ENCODE measurements at regions not wholly inside any gene's neighbourhood (a gene's known extent, or its start where the extent isn't known, plus 50 kb on each side); places are given as distances from the start of the nearest gene placed in this dataset.

DNA sequence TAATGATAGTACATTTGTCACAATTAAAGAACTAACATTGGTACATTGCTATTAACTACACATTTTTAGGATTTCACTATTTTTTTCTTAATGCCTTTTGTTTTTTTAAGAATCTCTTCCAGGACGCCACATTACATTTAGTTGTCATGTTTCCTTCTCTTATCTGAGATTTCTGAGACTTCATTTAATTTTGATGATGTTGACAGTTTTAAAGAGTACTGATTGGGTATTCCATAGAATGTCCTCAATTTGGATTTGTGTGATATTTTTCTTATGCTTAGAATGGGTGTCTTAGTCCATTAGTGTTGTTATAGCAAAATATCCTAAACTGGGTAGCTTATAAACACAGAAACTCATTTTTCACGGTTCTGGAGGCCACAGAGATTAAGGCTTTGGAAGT is 1095.5 kb upstream of the LCORL start:
- no peak overlapping the region for H3K27ac ChIP-seq
- TF ChIP-seq POLR2A (IDR thresholded peaks at IDR 0.05) (no peak), CTCF (IDR thresholded peaks at IDR 0.05 in 4 of 5, conservative IDR thresholded peaks at IDR 0.05 in 1 of 5) (no peak)
- no peaks in the 10 kb centered on the region for H3K4me1 ChIP-seq
- no peaks in the 10 kb centered on the region for H3K36me3 ChIP-seq
- H3K27me3 ChIP-seq = no peaks in the 10 kb centered on the region
- no peak overlapping the region for H3K4me3 ChIP-seq
- no peaks in the 10 kb centered on the region for H3K9me3 ChIP-seq
- no peak for ATAC-seq
- intact Hi-C loops (cut with DNase I; ENCODE audit: low total_unique reads) = no loop called here
- DNase-seq = no peak
- in situ Hi-C loops (cut with MboI; ENCODE audit: low sequenced_read_pairs in 4 of 4) = no loop called here

DNA sequence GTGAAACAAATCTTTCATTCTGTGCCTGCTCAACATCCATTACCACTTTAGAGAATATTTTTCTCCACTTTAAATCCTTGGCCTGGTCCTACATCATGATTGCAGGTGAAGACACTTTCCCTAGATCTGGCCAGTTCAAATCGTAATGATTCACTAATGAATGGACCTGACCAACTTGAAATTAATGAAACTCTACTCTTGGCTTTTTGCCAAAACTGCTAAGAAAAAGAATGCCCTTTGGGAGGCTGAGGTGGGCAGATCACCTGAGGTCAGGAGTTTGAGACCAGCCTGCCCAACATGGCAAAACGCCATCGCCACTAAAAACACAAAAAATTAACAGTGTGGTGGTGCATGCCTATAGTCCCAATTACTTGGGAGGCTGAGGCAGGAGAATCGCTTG is 1082.6 kb upstream of the LCORL start:
- DNase-seq (no peak), ATAC-seq (no peak)
- Histone ChIP-seq H3K9me3 (no peaks in the 10 kb centered on the region), H3K4me3 (no peak overlapping the region), H3K36me3 (no peaks in the 10 kb centered on the region), H3K27me3 (no peaks in the 10 kb centered on the region), H3K27ac (no peak overlapping the region), H3K4me1 (no peaks in the 10 kb centered on the region)
- intact Hi-C loops (cut with DNase I; ENCODE audit: low total_unique reads) (no loop called here), in situ Hi-C loops (cut with MboI; ENCODE audit: low sequenced_read_pairs in 4 of 4) (no loop called here)
- TF ChIP-seq POLR2A (IDR thresholded peaks at IDR 0.05) = no peak
- no peak for TF ChIP-seq CTCF (IDR thresholded peaks at IDR 0.05 in 4 of 5, conservative IDR thresholded peaks at IDR 0.05 in 1 of 5)

DNA sequence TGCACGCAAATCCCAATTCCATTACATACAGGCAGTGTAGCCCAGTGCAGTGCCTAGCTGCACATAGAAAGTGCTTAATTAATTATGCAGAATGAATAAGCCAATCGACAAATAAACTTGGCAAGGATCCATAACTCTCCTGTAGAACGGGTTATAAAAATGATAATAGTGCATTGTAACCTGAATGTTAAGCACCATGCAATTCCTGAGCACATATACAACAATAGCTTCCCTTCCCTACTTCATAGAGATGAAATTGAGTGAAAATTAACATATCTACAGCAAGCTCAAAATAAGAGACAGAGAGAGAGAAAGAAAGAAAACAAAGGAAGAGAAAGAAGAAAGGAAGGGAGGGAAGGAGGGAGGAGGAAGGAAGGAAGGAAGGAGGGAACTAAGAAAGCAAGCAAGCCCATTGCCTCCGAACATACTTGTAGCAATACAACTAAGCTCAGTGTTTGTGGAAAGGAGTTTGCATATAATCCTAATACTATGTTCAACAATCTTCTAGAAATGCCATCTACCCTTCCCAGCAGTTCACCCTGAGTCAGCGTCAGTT is 1074.0 kb upstream of the LCORL start:
- ATAC-seq = no peak
- H3K27me3 ChIP-seq = no peaks in the 10 kb centered on the region
- TF ChIP-seq POLR2A (IDR thresholded peaks at IDR 0.05) = no peak
- no peak for TF ChIP-seq CTCF (IDR thresholded peaks at IDR 0.05 in 4 of 5, conservative IDR thresholded peaks at IDR 0.05 in 1 of 5)
- H3K27ac ChIP-seq = no peak overlapping the region
- intact Hi-C loops (cut with DNase I; ENCODE audit: low total_unique reads) (no loop called here), in situ Hi-C loops (cut with MboI; ENCODE audit: low sequenced_read_pairs in 4 of 4) (no loop called here)
- H3K4me1 ChIP-seq = no peaks in the 10 kb centered on the region
- H3K4me3 ChIP-seq = no peak overlapping the region
- DNase-seq = no peak
- H3K9me3 ChIP-seq = no peaks in the 10 kb centered on the region
- H3K36me3 ChIP-seq = no peaks in the 10 kb centered on the region

- no peaks in the 10 kb centered on the region for H3K36me3 ChIP-seq
- DNase-seq = no peak
- TF ChIP-seq POLR2A (IDR thresholded peaks at IDR 0.05) (no peak), CTCF (IDR thresholded peaks at IDR 0.05 in 4 of 5, conservative IDR thresholded peaks at IDR 0.05 in 1 of 5) (no peak)
- H3K4me3 ChIP-seq = no peak overlapping the region
- no peaks in the 10 kb centered on the region for H3K4me1 ChIP-seq
- no peaks in the 10 kb centered on the region for H3K9me3 ChIP-seq
- no peaks in the 10 kb centered on the region for H3K27me3 ChIP-seq
- H3K27ac ChIP-seq = no peak overlapping the region
- intact Hi-C loops (cut with DNase I; ENCODE audit: low total_unique reads) = no loop called here
- no peak for ATAC-seq
- in situ Hi-C loops (cut with MboI; ENCODE audit: low sequenced_read_pairs in 4 of 4) = no loop called here
Measured at GRCh38 chr4:19093951-19094350, 1072.4 kb upstream of the LCORL start.

DNA sequence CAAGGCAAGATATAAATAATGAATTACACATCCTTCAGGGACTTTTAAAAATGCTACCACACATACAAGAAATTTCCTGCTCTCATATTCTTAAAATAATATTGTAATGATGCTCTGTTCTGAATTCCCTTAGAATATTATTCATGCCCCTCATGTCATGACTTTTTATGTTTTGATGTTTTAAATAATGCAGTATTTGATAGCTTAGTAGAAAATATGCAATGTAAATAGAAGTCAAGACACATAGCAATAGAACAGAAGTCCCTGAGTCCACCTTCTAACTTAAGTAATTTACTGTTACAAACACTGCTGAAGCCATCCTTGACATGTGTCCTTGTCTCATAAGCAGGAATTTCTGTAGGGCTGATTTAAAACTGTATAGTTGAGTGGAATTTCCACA is 1071.2 kb upstream of the LCORL start:
- DNase-seq = no peak
- Histone ChIP-seq H3K27me3 (no peaks in the 10 kb centered on the region), H3K36me3 (no peaks in the 10 kb centered on the region), H3K27ac (no peak overlapping the region), H3K4me1 (no peaks in the 10 kb centered on the region), H3K9me3 (no peaks in the 10 kb centered on the region), H3K4me3 (no peak overlapping the region)
- intact Hi-C loops (cut with DNase I; ENCODE audit: low total_unique reads) (no loop called here), in situ Hi-C loops (cut with MboI; ENCODE audit: low sequenced_read_pairs in 4 of 4) (no loop called here)
- ATAC-seq = no peak
- TF ChIP-seq POLR2A (IDR thresholded peaks at IDR 0.05) (no peak), CTCF (IDR thresholded peaks at IDR 0.05 in 4 of 5, conservative IDR thresholded peaks at IDR 0.05 in 1 of 5) (no peak)

Measured in gastrocnemius medialis (tissue), 4 donors.